ENCODE measurements at regions not wholly inside any gene's neighbourhood (a gene's known extent, or its start where the extent isn't known, plus 50 kb on each side); places are given as distances from the start of the nearest gene placed in this dataset.

DNA sequence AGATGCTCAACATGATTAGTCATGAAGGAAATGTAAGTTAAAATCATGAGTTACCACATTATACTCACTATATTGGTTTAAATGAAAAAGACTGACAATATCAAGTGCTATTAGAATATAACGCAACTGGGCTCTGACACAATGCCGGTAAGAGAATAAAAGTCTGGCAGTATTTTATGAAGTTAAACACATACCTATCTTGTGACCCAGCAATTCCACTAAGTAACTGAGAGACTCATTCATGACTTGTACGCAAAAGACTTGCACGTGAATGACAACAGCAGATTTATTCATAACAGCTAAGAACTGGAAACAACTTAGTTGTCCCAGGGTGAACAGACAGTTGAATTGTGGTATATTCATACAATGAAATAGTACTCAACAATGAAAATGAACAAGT is 342.1 kb downstream of the SLC4A3 start:
- TF ChIP-seq EZH2 (IDR thresholded peaks at IDR 0.05; ENCODE audit: insufficient read depth, poor library complexity, severe bottlenecking) = no peak
- TF ChIP-seq EZH2phosphoT487 (IDR thresholded peaks at IDR 0.05; ENCODE audit: insufficient read depth, low read depth) = no peak
